ENCODE measurements at regions not wholly inside any gene's neighbourhood (a gene's known extent, or its start where the extent isn't known, plus 50 kb on each side); places are given as distances from the start of the nearest gene placed in this dataset.
"Not testable (repeated sequence)": the region's sequence is repeated elsewhere in the genome, so short reads cannot be mapped to it uniquely, and the experiment has no call there.

DNA sequence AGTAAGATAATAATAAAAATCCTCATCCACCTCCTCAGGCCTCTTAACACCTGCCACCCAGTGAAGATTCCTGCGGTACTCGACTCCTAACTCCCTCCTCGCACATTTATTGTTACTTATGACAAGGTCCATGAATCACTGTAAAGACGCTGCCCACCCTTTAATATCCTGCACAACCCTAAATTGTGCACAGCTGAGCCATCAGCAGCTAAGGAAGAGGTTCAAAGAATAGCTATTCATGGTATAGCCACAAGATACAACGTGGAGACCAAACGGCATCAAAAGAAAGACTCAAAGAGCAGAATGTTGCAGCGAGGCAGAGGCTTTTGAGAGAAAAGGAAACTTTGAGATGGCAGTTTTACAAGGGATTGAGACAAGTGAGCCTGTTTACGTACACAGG is 266.3 kb downstream of the SATB2 start:
- Mint-ChIP-seq H3K27me3 (peaks cover 4% of the 10 kb centered on the region), H3K36me3 (ENCODE audit: low read depth) (no peaks in the 10 kb centered on the region), H3K9me3 (no peaks in the 10 kb centered on the region), H3K27ac (no peak overlapping the region), H3K4me3 (no peak overlapping the region), H3K4me1 (ENCODE audit: low read depth) (no peaks in the 10 kb centered on the region)
- intact Hi-C loops (cut with DNase I, micrococcal nuclease): no loop called here
- no peak for DNase-seq
- Histone ChIP-seq H3K27me3 (ENCODE audit: control insufficient read depth in 1 of 2, insufficient read depth in 2 of 2, low read length in 2 of 2) (no peaks in the 10 kb centered on the region), H3K4me3 (ENCODE audit: low read length) (no peak overlapping the region), H3K27ac (ENCODE audit: low read depth in 1 of 2, low read length in 2 of 2) (no peak overlapping the region), H3K9me3 (ENCODE audit: control insufficient read depth in 1 of 2, insufficient read depth in 1 of 2, low read length in 2 of 2) (no peaks in the 10 kb centered on the region), H3K36me3 (ENCODE audit: insufficient read depth, low read length) (no peaks in the 10 kb centered on the region), H3K4me1 (ENCODE audit: insufficient read depth, low read length) (no peaks in the 10 kb centered on the region)
- POLR2A ChIA-PET: no interaction called here
- ATAC-seq (ENCODE audit: poor library complexity): no peak
- TF ChIP-seq, protein P1, sequence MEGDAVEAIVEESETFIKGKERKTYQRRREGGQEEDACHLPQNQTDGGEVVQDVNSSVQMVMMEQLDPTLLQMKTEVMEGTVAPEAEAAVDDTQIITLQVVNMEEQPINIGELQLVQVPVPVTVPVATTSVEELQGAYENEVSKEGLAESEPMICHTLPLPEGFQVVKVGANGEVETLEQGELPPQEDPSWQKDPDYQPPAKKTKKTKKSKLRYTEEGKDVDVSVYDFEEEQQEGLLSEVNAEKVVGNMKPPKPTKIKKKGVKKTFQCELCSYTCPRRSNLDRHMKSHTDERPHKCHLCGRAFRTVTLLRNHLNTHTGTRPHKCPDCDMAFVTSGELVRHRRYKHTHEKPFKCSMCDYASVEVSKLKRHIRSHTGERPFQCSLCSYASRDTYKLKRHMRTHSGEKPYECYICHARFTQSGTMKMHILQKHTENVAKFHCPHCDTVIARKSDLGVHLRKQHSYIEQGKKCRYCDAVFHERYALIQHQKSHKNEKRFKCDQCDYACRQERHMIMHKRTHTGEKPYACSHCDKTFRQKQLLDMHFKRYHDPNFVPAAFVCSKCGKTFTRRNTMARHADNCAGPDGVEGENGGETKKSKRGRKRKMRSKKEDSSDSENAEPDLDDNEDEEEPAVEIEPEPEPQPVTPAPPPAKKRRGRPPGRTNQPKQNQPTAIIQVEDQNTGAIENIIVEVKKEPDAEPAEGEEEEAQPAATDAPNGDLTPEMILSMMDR (IDR thresholded peaks at IDR 0.05): no peak
- CTCF ChIA-PET: no interaction called here

DNA sequence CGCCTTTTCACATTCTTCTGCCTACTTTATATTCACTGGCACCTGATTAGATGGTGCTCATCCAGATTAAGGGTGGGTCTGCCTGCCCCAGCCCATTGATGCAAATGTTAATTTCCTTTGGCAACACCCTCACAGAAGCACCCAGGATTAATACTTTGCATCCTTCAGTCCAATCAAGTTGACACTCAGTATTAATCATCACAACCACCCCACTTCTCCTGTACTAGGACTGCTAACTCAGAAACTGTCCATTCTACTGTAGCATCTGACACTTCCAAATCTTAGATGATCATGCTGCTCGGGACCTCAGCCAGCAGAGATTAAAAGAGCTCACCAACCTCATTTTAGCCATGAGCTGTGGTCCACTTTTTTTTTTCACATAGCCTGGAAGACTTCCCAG is 268.5 kb downstream of the SATB2 start:
- Histone ChIP-seq H3K27me3 (ENCODE audit: control insufficient read depth in 1 of 2, insufficient read depth in 2 of 2, low read length in 2 of 2) (no peaks in the 10 kb centered on the region), H3K4me1 (ENCODE audit: insufficient read depth, low read length) (no peaks in the 10 kb centered on the region), H3K36me3 (ENCODE audit: insufficient read depth, low read length) (no peaks in the 10 kb centered on the region), H3K4me3 (ENCODE audit: low read length) (no peak overlapping the region), H3K27ac (ENCODE audit: low read depth in 1 of 2, low read length in 2 of 2) (no peak overlapping the region), H3K9me3 (ENCODE audit: control insufficient read depth in 1 of 2, insufficient read depth in 1 of 2, low read length in 2 of 2) (no peaks in the 10 kb centered on the region)
- TF ChIP-seq, protein P1 (IDR thresholded peaks at IDR 0.05): no peak
- Mint-ChIP-seq H3K9me3 (no peaks in the 10 kb centered on the region), H3K27me3 (peaks cover 4% of the 10 kb centered on the region), H3K27ac (no peak overlapping the region), H3K4me3 (no peak overlapping the region), H3K36me3 (ENCODE audit: low read depth) (no peaks in the 10 kb centered on the region), H3K4me1 (ENCODE audit: low read depth) (no peaks in the 10 kb centered on the region)
- ChIA-PET POLR2A (no interaction called here), CTCF (no interaction called here)
- intact Hi-C loops (cut with DNase I, micrococcal nuclease): no loop called here
- DNase-seq (no peak), ATAC-seq (ENCODE audit: poor library complexity) (no peak)

GRCh38 chr2:199186301-199186751 is 271.4 kb downstream of the SATB2 start:
- intact Hi-C loops (cut with DNase I, micrococcal nuclease): no loop called here
- ATAC-seq (ENCODE audit: poor library complexity): no peak
- H3K27ac Mint-ChIP-seq: no peak overlapping the region
- H3K27me3 Mint-ChIP-seq: peaks cover 4% of the 10 kb centered on the region
- H3K4me3 ChIP-seq (ENCODE audit: low read length): no peak overlapping the region
- CTCF ChIA-PET: no interaction called here
- no peaks in the 10 kb centered on the region for H3K36me3 ChIP-seq (ENCODE audit: insufficient read depth, low read length)
- DNase-seq: no peak
- no peaks in the 10 kb centered on the region for H3K9me3 Mint-ChIP-seq
- no peaks in the 10 kb centered on the region for H3K36me3 Mint-ChIP-seq (ENCODE audit: low read depth)
- H3K27ac ChIP-seq (ENCODE audit: low read depth in 1 of 2, low read length in 2 of 2): no peak overlapping the region
- H3K4me1 Mint-ChIP-seq (ENCODE audit: low read depth): no peaks in the 10 kb centered on the region
- POLR2A ChIA-PET: no interaction called here
- no peaks in the 10 kb centered on the region for H3K4me1 ChIP-seq (ENCODE audit: insufficient read depth, low read length)
- TF ChIP-seq, protein P1 (IDR thresholded peaks at IDR 0.05): no peak
- no peak overlapping the region for H3K4me3 Mint-ChIP-seq
- no peaks in the 10 kb centered on the region for H3K27me3 ChIP-seq (ENCODE audit: control insufficient read depth in 1 of 2, insufficient read depth in 2 of 2, low read length in 2 of 2)
- no peaks in the 10 kb centered on the region for H3K9me3 ChIP-seq (ENCODE audit: control insufficient read depth in 1 of 2, insufficient read depth in 1 of 2, low read length in 2 of 2)

DNA sequence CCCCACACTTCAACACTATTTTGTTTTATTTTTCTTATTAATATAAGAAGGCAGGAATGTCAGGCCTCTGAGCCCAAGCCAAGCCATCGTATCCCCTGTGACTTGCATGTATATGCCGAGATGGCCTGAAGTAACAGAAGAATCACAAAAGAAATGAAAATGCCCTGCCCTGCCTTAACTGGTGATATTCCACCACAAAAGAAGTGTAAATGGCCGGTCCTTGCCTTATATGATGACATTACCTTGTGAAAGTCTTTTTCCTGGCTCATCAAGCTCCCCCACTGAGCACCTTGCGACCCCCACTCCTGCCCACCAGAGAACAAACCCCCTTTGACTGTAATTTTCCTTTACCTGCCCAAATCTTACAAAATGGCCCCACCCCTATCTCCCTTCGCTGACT is 272.6 kb downstream of the SATB2 start:
- POLR2A ChIA-PET; H3K4me1 ChIP-seq (ENCODE audit: insufficient read depth, low read length); H3K36me3 ChIP-seq (ENCODE audit: insufficient read depth, low read length); H3K4me3 Mint-ChIP-seq; H3K27me3 ChIP-seq (ENCODE audit: control insufficient read depth in 1 of 2, insufficient read depth in 2 of 2, low read length in 2 of 2); CTCF ChIA-PET; H3K4me3 ChIP-seq (ENCODE audit: low read length); H3K4me1 Mint-ChIP-seq (ENCODE audit: low read depth); H3K27ac ChIP-seq (ENCODE audit: low read depth in 1 of 2, low read length in 2 of 2); H3K36me3 Mint-ChIP-seq (ENCODE audit: low read depth); H3K9me3 Mint-ChIP-seq; ATAC-seq (ENCODE audit: poor library complexity); intact Hi-C loops (cut with DNase I, micrococcal nuclease); H3K27ac Mint-ChIP-seq; H3K9me3 ChIP-seq (ENCODE audit: control insufficient read depth in 1 of 2, insufficient read depth in 1 of 2, low read length in 2 of 2); H3K27me3 Mint-ChIP-seq; DNase-seq: not testable (repeated sequence)
